Heart left ventricle (tissue), 13 donors: ENCODE measurements at regions not wholly inside any gene's neighbourhood (a gene's known extent, or its start where the extent isn't known, plus 50 kb on each side); places are given as distances from the start of the nearest gene placed in this dataset.

Source experiments
- POLR2A ChIP-seq, 2 donors: fragments of 450-650 bp; IDR thresholded peaks; one replicate each; pipeline ENCODE4 v1.6.1; 2017; ENCODE audit warnings: antibody characterized with exemption in 2 of 2, mild to moderate bottlenecking in 2 of 2, moderate library complexity in 2 of 2
- TF ChIP-seq, protein P1 (sequence below), 12 donors: fragments of 200-600 bp; sonication (generic) in 4 of 12; IDR thresholded peaks; one replicate each; pipeline versions ENCODE4 v1.5.0 to v1.8.0; 2018 to 2022; ENCODE audit warnings: antibody characterized with exemption in 12 of 12, mild to moderate bottlenecking in 5 of 12
- donor health status: ischemic (EF 13 %, LVEDD 7.1; RV severe dilation, severe dysfunction).
- donor health status: DM: no; HTN: yes; CAD: no.
- donor health status: DM: no; HTN: no; CAD: no.
- donor health status: ischemic (EF 25% LVEDD 6.9; RV normal size, moderate dysfunction).
- donor health status: ischemic (EF 25% LVEDD 5.7; RV mildly dilated, moderate dysfunction).
- donor health status: ischemic (EF 35%, LVEDD 5.7; RV mildly dilated, moderate dysfunction).
- donor health status: nonischemic (EF 11% LVEDD 7.7; RV severe dilation, severe dysfunction).
- donor health status: DM: yes; HTN: yes; CAD: no.
- donor health status: PGD.
- donor health status: ischemic (EF 29% LVEDD 5.4; RV normal size, mild dysfunction).
- donor health status: nonischemic (EF 23%, LVEDD 6.1; RV moderate dilation, normal function).

DNA sequence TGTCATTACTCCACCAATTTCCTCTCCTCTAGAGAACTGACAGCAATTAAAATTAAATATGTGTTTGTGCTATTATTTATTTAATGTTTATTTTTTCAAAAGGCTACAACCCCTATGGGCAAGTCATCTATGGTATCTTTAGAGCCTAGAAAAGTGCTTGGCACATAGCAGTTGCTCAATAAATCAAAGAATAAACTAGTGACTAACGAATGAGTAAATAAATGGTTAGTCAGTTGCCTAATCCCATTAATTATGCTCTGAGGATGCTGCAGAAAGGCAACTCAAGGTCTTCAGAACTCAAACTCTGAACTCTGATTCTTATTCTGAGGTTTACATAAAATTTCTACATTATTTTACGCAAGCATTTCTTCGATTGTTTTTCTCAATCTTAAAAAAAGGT lies 193.0 kb upstream of the TSHZ2 start:
- no peak for TF ChIP-seq POLR2A (IDR thresholded peaks at IDR 0.05)
- TF ChIP-seq, protein P1, sequence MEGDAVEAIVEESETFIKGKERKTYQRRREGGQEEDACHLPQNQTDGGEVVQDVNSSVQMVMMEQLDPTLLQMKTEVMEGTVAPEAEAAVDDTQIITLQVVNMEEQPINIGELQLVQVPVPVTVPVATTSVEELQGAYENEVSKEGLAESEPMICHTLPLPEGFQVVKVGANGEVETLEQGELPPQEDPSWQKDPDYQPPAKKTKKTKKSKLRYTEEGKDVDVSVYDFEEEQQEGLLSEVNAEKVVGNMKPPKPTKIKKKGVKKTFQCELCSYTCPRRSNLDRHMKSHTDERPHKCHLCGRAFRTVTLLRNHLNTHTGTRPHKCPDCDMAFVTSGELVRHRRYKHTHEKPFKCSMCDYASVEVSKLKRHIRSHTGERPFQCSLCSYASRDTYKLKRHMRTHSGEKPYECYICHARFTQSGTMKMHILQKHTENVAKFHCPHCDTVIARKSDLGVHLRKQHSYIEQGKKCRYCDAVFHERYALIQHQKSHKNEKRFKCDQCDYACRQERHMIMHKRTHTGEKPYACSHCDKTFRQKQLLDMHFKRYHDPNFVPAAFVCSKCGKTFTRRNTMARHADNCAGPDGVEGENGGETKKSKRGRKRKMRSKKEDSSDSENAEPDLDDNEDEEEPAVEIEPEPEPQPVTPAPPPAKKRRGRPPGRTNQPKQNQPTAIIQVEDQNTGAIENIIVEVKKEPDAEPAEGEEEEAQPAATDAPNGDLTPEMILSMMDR (IDR thresholded peaks at IDR 0.05), result no peak
